ENCODE measurements at regions not wholly inside any gene's neighbourhood (a gene's known extent, or its start where the extent isn't known, plus 50 kb on each side); places are given as distances from the start of the nearest gene placed in this dataset.
"Not testable (repeated sequence)": the region's sequence is repeated elsewhere in the genome, so short reads cannot be mapped to it uniquely, and the experiment has no call there.

- TF ChIP-seq, protein P1, sequence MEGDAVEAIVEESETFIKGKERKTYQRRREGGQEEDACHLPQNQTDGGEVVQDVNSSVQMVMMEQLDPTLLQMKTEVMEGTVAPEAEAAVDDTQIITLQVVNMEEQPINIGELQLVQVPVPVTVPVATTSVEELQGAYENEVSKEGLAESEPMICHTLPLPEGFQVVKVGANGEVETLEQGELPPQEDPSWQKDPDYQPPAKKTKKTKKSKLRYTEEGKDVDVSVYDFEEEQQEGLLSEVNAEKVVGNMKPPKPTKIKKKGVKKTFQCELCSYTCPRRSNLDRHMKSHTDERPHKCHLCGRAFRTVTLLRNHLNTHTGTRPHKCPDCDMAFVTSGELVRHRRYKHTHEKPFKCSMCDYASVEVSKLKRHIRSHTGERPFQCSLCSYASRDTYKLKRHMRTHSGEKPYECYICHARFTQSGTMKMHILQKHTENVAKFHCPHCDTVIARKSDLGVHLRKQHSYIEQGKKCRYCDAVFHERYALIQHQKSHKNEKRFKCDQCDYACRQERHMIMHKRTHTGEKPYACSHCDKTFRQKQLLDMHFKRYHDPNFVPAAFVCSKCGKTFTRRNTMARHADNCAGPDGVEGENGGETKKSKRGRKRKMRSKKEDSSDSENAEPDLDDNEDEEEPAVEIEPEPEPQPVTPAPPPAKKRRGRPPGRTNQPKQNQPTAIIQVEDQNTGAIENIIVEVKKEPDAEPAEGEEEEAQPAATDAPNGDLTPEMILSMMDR (conservative IDR thresholded peaks at IDR 0.05; ENCODE audit: low read depth in 2 of 2), result not testable (repeated sequence)
- TF ChIP-seq EZH2phosphoT487 (IDR thresholded peaks at IDR 0.05; ENCODE audit: unreplicated experiment); EZH2 (IDR thresholded peaks at IDR 0.05; ENCODE audit: low read depth, unreplicated experiment); STAT1 (IDR thresholded peaks at IDR 0.05; ENCODE audit: unreplicated experiment); ZNF331 (CRISPR knock-in tag; IDR thresholded peaks at IDR 0.05; ENCODE audit: low read depth); JUNB (IDR thresholded peaks at IDR 0.05; ENCODE audit: unreplicated experiment); NANOG (IDR thresholded peaks at IDR 0.05; ENCODE audit: borderline replicate concordance); POLR2AphosphoS5 (IDR thresholded peaks at IDR 0.05; ENCODE audit: low read depth); CREB1 (CRISPR knock-in tag; IDR thresholded peaks at IDR 0.05; ENCODE audit: low read depth); ZNF114 (CRISPR knock-in tag; IDR thresholded peaks at IDR 0.05): not testable (repeated sequence)
- TF ChIP-seq, protein P2, sequence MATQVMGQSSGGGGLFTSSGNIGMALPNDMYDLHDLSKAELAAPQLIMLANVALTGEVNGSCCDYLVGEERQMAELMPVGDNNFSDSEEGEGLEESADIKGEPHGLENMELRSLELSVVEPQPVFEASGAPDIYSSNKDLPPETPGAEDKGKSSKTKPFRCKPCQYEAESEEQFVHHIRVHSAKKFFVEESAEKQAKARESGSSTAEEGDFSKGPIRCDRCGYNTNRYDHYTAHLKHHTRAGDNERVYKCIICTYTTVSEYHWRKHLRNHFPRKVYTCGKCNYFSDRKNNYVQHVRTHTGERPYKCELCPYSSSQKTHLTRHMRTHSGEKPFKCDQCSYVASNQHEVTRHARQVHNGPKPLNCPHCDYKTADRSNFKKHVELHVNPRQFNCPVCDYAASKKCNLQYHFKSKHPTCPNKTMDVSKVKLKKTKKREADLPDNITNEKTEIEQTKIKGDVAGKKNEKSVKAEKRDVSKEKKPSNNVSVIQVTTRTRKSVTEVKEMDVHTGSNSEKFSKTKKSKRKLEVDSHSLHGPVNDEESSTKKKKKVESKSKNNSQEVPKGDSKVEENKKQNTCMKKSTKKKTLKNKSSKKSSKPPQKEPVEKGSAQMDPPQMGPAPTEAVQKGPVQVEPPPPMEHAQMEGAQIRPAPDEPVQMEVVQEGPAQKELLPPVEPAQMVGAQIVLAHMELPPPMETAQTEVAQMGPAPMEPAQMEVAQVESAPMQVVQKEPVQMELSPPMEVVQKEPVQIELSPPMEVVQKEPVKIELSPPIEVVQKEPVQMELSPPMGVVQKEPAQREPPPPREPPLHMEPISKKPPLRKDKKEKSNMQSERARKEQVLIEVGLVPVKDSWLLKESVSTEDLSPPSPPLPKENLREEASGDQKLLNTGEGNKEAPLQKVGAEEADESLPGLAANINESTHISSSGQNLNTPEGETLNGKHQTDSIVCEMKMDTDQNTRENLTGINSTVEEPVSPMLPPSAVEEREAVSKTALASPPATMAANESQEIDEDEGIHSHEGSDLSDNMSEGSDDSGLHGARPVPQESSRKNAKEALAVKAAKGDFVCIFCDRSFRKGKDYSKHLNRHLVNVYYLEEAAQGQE (IDR thresholded peaks at IDR 0.05; ENCODE audit: unreplicated experiment), result not testable (repeated sequence)
- TF ChIP-seq, protein P3, sequence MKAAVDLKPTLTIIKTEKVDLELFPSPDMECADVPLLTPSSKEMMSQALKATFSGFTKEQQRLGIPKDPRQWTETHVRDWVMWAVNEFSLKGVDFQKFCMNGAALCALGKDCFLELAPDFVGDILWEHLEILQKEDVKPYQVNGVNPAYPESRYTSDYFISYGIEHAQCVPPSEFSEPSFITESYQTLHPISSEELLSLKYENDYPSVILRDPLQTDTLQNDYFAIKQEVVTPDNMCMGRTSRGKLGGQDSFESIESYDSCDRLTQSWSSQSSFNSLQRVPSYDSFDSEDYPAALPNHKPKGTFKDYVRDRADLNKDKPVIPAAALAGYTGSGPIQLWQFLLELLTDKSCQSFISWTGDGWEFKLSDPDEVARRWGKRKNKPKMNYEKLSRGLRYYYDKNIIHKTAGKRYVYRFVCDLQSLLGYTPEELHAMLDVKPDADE (IDR thresholded peaks at IDR 0.05), result not testable (repeated sequence)
- TF ChIP-seq, protein P4, sequence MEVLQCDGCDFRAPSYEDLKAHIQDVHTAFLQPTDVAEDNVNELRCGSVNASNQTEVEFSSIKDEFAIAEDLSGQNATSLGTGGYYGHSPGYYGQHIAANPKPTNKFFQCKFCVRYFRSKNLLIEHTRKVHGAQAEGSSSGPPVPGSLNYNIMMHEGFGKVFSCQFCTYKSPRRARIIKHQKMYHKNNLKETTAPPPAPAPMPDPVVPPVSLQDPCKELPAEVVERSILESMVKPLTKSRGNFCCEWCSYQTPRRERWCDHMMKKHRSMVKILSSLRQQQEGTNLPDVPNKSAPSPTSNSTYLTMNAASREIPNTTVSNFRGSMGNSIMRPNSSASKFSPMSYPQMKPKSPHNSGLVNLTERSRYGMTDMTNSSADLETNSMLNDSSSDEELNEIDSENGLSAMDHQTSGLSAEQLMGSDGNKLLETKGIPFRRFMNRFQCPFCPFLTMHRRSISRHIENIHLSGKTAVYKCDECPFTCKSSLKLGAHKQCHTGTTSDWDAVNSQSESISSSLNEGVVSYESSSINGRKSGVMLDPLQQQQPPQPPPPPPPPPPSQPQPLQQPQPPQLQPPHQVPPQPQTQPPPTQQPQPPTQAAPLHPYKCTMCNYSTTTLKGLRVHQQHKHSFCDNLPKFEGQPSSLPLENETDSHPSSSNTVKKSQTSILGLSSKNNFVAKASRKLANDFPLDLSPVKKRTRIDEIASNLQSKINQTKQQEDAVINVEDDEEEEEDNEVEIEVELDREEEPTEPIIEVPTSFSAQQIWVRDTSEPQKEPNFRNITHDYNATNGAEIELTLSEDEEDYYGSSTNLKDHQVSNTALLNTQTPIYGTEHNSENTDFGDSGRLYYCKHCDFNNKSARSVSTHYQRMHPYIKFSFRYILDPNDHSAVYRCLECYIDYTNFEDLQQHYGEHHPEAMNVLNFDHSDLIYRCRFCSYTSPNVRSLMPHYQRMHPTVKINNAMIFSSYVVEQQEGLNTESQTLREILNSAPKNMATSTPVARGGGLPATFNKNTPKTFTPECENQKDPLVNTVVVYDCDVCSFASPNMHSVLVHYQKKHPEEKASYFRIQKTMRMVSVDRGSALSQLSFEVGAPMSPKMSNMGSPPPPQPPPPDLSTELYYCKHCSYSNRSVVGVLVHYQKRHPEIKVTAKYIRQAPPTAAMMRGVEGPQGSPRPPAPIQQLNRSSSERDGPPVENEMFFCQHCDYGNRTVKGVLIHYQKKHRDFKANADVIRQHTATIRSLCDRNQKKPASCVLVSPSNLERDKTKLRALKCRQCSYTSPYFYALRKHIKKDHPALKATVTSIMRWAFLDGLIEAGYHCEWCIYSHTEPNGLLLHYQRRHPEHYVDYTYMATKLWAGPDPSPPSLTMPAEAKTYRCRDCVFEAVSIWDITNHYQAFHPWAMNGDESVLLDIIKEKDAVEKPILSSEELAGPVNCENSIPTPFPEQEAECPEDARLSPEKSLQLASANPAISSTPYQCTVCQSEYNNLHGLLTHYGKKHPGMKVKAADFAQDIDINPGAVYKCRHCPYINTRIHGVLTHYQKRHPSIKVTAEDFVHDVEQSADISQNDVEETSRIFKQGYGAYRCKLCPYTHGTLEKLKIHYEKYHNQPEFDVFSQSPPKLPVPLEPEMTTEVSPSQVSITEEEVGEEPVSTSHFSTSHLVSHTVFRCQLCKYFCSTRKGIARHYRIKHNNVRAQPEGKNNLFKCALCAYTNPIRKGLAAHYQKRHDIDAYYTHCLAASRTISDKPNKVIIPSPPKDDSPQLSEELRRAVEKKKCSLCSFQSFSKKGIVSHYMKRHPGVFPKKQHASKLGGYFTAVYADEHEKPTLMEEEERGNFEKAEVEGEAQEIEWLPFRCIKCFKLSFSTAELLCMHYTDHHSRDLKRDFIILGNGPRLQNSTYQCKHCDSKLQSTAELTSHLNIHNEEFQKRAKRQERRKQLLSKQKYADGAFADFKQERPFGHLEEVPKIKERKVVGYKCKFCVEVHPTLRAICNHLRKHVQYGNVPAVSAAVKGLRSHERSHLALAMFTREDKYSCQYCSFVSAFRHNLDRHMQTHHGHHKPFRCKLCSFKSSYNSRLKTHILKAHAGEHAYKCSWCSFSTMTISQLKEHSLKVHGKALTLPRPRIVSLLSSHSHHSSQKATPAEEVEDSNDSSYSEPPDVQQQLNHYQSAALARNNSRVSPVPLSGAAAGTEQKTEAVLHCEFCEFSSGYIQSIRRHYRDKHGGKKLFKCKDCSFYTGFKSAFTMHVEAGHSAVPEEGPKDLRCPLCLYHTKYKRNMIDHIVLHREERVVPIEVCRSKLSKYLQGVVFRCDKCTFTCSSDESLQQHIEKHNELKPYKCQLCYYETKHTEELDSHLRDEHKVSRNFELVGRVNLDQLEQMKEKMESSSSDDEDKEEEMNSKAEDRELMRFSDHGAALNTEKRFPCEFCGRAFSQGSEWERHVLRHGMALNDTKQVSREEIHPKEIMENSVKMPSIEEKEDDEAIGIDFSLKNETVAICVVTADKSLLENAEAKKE (CRISPR knock-in tag; IDR thresholded peaks at IDR 0.05), result not testable (repeated sequence)
These were observed 251.7 kb downstream of the LAS1L start for GRCh38 chrX:65282905-65283304.
